ENCODE measurements at regions not wholly inside any gene's neighbourhood (a gene's known extent, or its start where the extent isn't known, plus 50 kb on each side); places are given as distances from the start of the nearest gene placed in this dataset.
"Not testable (repeated sequence)": the region's sequence is repeated elsewhere in the genome, so short reads cannot be mapped to it uniquely, and the experiment has no call there.

DNA sequence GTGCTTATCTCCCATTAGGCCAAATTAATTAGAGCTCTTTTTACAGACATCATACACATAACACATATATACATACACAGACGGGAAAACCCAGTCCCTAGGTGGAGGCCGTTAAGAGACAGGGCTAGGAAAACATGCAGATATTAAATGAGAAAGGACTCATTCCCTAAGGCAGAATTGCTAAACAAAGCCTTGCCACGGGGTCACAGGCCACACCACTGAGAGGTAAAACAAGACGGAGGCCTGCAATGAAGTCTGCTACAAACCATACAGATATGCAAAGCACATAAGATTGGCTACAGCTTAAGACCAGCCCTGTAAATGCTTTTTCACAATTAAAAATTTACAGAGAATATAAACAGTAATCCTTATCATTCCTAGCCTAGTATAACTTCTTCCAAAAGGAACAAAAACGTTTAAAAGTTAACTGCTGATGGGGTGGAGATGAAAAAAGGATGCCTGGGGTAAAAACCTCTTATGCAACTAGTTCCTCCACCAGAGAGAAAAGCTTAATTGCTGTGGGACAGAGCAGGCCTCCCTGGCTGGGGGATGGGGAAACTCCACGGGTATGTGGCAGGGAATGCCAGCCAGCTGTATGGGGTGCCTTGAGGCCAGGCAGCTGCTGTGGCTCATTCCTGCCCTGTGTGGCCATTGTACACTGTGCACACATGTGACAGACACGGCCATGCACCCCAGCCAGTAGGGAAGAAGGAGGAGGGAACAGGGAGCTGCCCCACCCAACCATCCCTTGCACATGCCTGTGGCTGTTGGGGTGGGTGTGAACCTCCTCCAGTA lies 481.4 kb upstream of the LMCD1 start:
- no peak for DNase-seq

DNA sequence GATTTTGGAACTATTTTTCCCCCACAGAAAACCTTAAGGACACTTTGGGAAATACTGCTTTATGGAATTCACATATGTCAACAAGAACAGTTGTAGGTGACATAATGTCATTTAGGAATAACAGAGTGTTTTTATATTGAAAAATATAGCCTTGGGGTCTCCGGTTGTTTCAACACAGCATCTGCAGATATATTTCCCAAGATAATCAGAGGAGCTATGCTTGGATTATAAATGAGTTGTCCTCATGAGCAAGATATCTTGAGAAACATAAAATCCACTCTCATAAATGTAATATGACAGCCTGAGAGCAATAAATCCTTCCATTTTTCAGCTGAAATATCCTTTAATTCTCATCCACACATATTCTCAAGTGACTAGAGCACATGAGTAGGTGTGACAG lies 473.7 kb upstream of the LMCD1 start:
- no peak for DNase-seq

DNA sequence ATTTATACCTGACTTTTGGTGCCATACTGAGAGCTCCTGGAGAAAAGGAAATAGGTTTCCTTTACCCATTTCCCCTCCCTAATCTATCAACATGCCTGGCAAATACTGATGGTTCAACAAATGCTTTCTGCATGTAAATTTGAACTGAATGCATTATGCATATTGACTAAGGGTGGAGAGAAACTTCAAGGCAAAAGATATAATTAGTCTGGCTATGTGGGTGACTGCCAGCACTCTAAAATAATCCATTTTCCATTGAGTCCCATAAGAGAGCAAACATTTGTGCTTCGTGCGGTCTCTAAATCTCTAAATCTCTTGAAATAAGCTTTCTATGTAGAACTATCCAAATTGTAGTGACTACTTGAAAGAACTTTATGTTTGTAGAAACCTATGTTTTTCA lies 451.3 kb upstream of the LMCD1 start:
- DNase-seq: no peak

DNA sequence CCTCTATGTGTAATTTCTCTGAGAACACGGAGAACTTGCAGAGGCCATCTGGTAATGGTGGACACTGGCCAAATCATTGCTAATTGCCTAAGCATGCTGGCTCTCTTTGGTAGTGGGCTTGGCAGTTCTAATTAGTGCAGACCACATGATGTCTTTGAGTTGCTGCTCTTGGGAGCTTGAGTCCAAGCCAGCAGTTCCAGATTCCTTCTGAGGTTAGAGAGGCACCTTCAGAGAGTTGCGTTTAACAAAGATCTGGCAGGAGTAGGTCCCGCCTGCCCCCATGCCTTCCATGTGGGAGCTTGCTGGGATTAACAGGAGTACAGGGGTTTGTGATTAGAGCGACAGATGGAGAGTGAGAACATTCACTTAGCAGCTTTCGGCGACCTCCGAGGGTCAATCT lies 449.0 kb upstream of the LMCD1 start:
- no peak for DNase-seq

DNA sequence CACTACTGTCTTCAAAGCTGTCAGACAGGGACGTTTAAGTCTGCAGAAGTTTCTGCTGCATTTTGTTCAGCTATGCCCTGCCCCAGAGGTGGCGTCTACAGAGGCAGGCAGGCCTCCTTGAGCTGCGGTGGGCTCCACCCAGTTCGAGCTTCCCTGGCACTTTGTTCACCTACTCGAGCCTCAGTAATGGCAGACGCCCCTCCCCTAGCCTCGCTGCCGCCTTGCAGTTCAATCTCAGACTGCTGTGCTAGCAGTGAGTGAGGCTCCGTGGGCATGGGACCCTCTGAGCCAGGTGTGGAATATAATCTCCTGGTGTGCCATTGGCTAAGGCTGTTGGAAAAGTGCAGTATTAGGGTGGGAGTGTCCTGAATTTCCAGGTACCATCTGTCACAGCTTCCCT lies 433.5 kb upstream of the LMCD1 start:
- DNase-seq: not testable (repeated sequence)

DNA sequence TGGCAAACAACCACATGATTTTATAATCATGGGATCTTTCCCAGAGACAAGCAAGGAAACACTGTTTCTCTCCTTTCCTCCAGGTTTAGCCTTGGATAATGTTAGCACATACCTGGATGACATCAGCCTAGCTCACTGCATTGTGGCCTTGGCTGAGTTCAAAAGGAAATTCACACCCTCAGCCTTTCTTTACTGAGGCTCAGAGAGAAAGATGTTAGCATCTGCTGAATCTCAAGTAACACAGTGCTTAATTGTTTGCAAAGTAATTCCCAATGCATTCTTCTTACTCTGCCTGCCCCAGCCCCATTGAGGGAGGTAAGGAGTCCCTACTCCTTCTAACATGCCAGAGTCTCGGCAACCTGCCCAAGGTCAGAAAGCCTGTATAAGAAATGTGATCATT lies 432.2 kb upstream of the LMCD1 start:
- no peak for DNase-seq

DNA sequence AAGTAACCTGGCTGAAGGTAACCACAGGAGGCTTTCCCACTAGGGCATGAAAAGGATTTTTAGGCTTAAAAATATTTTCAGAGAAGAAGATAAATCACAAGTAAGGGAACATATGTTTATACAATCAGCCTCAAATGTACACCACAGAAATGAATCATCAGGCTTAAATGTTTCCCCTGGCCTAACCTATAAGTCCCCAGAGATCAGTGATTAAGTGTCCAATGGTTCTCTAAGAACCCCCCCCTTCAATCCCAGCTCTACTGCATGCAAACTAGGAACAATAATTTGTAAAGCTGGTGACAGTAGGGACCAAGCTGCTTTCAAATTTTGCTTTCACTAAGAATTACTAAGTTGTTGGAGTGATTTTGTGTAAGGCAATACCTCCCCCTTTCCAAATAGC lies 431.6 kb upstream of the LMCD1 start:
- DNase-seq: no peak

DNA sequence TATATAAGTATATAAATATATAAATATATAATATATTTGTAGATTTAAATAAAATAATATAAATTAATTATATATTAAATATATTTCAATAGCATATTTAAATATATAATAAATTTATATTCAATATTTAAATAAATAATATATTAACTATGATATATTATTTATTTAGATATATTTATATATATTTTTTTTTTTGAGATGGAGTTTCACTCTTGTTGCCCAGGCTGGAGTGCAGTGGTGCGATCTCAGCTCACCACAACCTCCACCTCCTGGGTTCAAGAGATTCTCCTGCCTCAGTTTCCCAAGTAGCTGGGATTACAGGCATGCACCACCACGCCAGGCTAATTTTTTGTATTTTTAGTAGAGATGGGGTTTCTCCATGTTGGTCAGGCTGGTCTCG lies 426.9 kb upstream of the LMCD1 start:
- not testable (repeated sequence) for DNase-seq

DNA sequence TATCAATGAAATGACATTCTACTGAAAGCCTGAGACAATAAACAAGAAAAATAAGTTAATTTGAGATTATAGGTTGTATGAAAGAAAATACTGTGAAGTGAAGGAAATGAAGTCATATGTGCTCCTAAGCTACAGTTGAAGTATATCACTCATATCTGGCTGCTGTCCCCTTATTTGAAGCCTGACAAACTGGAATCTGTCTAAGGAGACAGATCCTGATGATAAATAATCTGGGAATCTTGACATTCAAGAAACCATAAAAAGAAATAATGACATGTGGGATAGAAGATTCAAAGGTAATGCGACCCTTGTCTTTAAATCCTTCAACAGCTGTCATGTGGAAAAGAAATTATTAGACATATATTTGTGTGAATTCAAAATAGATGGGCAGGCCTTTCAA lies 424.5 kb upstream of the LMCD1 start:
- DNase-seq: no peak

DNA sequence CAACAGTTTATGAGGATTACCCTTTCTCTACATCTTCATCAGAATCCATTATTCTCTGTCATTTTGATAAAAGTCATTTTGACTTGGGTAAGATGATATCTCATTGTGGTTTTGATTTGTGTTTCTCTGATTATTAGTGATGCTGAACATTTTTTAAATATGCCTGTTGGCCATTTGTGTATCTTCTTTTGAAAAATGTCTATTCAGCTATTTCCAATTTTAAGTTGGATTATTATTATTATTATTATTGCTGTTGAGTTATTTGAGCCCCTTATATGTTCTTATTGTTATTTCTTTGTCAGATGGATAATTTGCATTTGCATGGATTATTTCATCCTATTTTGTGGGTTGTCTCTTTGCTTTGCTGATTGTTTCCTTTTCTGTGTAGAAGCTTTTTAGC lies 421.2 kb upstream of the LMCD1 start:
- no peak for DNase-seq

DNA sequence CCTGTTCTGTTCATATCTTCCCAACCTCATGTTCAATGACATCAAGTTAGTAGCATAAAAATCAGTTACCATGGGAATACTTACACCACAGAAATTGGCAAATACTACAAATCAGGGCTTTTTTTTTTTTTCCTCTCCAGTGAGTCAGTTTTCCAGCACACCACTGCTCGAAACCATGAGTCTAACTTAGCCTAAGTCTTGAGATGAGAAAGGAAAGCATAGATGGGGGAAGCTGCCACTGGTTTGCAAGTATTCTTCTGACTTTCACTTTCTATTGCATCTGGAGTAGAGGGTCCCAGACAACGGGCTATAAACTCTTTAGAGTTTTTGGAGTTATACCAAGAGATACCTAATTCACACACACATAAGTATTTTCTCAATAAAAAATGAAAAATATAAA lies 416.1 kb upstream of the LMCD1 start:
- DNase-seq: no peak

DNA sequence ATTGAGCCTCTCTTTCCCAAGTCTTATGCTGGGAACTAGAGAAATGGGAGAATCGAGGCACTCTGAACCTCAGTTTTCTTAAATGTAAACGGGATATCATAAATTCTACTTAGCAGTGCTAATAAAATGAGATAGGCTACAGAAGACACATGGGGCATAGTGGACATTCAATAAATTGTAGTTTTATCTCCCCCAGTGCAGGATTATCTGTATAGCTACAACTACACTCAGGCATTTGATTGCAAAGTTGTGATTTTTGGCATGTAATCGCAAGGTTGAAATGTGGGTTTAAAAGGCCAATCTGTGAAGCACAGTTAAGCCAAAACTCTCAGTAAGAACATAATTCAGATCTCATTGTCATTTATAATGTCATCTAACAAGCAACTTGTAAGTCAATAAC lies 413.7 kb upstream of the LMCD1 start:
- DNase-seq: no peak

DNA sequence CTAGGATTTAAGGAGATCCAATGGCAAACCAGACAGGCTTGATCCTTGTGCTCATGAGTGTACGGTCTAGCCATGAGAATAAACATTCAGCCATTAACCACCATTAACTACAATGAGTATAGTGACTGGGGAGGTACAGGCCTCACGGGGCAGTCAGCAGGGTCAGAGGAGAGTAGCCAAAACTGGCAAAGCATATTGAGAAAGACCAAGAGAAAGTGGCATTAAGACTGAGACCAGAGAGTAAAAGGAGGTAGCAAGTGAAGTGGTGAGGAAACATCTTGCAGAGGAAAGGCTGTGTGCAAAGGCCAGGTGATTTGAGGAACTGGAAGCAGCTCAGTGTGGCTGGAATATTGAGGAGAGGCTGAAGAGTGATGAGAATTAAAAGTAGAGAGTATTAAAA lies 407.2 kb upstream of the LMCD1 start:
- DNase-seq: peak; percentile 34

DNA sequence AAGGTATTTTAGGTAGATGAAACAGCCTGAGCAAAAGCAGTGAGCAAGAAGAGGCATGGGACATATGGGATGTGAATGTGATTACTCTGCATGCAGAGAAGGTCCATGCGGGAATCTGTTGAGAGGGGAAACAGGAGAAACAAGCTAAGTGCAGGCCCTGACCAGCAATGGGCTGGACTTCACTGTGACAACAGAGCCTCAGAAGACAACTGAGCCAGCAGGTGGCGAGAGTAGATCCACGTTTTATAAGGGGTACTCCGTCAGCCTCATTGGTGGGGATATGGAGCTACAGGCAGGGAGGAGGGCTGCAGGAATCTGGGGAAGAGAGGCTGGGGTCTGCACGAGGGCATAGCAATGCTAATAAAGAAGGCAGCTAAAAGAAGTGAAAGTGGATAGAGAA lies 405.9 kb upstream of the LMCD1 start:
- DNase-seq: no peak

DNA sequence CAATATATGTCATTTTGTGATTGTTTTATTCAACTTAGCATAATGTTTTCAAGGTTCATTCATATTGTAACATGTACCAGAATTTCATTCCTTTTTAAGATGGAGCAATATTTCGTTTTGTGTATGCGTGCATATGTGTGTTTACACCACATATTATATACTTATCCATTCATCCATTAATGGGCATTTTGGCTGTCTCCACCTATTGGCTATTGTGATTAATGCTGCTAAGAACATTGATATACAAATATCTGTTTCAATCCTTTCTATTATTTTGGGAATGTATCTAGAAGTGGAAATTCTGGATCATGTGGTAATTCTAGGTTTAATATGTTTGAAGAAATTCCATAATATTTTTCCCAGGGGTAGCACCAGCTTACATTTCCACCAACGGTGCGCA lies 403.9 kb upstream of the LMCD1 start:
- DNase-seq: no peak

DNA sequence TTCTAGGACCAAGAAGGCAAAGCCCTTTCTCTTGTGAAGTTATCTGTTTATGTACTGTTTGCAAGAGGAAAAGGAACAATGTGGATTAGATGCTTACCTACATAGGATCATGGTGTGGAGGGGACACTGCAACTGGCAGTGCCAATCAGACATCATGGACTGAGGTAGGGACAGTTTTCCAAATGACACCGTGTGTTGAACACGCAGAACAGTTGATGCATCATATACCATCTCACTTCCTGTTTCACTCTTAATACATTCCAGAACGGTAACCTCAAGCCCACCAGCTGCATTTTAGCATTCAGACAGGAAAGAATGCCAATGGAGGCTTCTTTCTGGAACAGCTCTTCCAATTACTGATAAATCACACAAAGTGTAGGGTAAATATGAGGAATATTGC lies 397.7 kb upstream of the LMCD1 start:
- no peak for DNase-seq

DNA sequence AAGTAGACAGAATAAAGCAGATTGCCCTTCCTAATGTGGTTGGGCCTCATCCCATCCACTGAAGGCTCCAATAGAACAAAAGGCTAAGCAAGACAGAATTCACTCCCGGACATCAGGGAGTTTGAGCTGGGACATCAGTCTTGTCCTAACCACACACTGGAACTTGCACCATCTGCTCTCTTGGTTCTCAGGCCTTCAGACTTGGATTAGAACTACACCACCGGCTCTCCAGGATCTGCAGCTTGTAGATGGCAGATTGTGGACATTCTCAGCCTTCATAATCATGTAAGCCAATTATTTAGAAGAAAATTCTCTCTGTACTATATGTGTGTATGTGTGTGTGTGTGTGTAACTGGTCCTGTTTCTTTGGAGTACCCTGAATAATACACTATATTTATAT lies 394.7 kb upstream of the LMCD1 start:
- no peak for DNase-seq

DNA sequence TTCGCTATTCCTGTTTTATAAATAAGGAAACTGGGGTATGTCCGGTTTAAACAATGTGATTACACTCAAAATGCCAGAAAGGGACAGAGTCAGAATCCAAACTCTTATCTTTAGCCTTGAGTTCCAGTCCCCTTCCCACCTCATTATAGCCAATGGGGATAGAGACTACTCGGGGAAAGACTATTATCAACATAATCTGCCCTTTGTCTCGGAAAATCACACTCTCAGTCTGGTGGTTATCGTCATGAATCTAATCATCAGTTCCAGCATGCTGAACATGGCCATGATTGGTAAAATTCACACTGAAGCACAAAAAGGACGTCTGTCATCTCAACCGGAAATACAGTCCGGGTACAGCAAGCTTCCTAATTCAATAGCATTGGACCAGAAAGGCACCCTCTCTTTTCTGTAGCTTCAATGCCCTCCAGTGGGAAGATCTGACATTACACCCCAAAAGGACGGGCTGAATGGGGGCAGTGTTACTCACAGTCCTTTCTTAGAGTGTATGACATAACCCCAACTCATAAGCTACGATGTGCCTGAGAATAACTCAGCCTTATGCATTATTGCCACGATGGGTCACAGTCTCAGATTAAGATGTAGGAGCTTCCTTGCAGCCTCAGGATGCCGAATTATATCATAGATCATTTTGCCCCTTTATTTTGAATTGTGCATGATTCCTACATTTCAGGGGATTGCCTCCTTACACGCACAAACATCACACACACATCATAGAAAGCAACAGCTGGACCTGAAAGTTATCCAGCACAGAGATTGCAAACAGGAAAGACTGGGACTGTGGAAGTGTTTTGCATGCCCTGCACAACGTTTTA lies 390.4 kb upstream of the LMCD1 start:
- DNase-seq: peak; percentile 62

DNA sequence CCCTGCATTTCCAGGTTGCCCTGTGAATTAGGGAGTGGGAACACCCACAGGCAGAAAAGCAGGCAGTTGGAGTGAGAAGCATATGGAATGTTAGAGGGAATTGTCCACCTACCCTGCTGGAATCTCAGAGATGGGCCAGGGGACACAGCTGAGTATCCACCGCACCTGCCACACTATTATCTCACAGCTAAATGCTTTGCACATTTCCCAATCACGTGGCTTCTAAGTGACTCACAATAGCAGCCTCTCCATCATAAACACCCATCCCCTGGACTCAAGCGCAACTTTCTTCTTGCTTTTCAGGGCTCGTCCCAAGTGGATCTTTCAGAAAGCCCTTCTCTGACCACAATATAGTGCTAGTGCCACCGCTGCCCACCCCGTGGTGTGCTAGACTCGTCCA lies 389.0 kb upstream of the LMCD1 start:
- DNase-seq: no peak

DNA sequence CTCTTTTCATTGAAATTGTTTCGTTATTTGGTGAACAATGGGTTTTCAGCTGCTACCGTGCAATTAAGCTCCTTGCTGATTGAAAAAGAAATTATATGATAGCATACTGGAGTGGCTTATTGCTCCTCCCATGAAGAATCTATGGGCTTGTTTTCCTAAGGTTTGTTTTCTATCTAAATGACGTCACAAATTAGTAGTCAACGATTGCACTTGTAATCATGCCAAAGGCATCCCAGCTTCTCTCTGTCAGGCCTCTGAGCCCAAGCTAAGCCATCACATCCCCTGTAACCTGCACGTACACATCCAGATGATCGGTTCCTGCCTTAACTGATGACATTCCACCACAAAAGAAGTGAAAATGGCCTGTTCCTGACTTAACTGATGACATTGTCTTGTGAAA lies 388.0 kb upstream of the LMCD1 start:
- no peak for DNase-seq

DNA sequence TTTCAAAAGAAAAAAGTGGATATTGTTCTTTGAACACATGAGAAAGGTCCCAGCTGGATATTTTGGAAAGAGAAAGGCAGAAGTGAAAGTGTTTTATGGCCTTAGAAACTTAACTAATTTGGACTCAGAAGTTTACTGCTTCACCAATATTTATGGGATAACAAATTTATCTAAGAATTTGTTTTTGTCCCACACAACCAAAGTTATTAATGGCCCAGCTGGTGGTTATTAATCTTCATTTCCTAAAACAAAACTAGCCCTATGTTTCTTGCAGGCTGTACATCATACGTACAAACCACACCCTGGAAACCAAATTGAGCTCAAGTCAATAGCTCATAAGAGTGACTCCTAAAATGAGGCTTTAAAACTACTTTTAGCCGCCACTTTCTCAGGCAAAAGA lies 372.9 kb upstream of the LMCD1 start:
- no peak for DNase-seq

DNA sequence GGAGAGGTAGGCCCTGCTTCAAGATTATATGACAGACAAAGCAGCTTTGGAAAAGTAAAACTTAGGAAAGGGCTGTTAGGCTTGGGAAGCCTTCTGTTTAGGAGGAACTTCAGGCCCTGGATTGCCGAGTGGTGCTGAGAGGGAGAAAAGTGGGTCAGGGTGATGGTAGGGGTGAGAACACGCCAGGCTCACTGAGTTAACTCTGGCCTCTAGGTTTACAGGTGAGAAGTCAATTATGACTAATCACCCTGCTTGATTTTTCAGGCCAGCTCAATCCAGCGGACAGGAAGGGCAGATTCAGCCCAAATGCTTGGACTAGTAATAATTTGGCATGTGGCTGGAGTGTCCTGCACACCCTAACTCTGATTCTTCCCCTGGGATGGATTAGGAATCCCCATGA lies 365.1 kb upstream of the LMCD1 start:
- DNase-seq: no peak

DNA sequence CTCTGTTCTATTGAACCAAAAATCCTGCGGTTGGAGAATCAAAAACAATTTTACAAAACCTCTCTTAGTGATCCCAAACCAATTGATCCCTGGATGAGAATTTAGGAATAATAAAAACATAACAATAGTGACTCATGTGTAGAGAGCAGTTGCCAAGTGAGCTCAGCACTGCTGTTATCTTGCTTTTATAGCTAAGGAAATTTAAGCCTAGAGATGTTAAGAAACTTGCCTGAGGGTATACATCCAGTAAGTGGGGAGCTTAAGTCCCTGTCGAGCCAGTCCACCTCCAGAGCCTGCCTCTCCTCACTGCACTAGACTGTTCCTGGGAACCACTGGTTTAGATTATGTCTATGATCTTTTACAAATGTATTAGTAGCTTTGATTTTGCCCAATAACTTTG lies 358.4 kb upstream of the LMCD1 start:
- DNase-seq: no peak

DNA sequence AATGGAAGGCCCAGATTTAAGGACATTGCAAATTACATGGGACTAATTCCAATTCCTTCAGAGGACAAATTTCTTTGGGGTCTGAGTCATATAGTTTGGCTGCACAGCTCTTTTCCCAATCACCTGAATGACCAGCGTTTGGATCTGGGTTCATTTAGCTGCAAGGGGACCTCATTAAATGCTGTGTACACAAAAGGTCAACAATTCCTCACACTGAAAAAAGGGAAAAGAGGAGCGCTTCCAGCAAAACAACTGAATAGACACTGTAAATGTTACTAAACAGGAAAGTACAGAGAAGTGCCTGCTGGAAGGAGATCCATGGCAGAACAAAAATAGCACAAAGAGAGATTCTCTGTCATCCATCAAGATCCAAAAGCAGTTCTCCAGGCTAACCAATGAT lies 356.0 kb upstream of the LMCD1 start:
- no peak for DNase-seq

DNA sequence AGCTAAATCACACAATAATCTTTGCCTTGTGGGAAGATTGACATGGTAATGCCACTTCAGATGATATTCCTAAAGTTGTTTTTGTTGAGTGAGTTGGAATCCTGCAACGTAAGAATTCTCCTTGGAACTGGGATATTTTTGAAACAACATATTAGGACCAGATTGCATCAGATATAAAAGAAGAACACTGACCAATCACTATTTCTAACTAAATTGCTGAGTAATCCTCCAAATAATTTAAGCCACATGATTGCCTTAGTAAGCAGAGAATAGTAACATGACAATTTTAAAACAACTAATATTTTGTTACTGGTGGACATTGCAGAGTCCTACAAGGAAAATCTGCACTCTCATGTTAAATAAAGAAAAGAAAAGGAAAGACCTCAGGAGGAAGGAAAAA lies 353.9 kb upstream of the LMCD1 start:
- no peak for DNase-seq

Measured in inflammatory macrophage treated with lipopolysaccharide for 4 hours (primary cell).